ENCODE measurements at regions not wholly inside any gene's neighbourhood (a gene's known extent, or its start where the extent isn't known, plus 50 kb on each side); places are given as distances from the start of the nearest gene placed in this dataset.

DNA sequence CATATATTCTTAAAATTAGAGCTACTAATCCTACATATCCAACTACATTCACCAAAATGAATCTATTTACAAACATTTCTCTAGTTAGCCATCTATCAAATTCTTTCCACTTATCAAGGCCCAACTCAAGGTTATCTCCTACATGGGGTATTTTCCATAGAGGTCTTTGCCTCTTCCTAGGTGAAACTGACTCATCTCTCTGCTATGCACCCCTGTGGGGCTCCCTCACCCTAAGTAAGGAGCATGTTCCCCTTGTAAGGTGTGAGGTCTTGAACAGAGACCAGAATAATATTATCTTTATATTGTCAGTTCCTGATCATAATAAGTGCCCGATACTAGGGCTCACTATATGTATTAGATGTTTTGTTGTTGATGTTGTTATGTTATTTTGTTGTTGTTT lies 74.6 kb upstream of the TSC22D2 start:
- H2AFZ ChIP-seq (ENCODE audit: low read length) = no peak overlapping the region
- H3K4me1 ChIP-seq (ENCODE audit: low read length) = no peaks in the 10 kb centered on the region
- H3K9me2 ChIP-seq (replicated peaks; ENCODE audit: insufficient read depth, low read length) = no peaks in the 10 kb centered on the region
- no peaks in the 10 kb centered on the region for H3K9me3 ChIP-seq (replicated peaks; ENCODE audit: insufficient read depth, low read length)
- no peaks in the 10 kb centered on the region for H3K79me2 ChIP-seq (ENCODE audit: low read length)
- no peak for TF ChIP-seq EZH2 (optimal IDR thresholded peaks at IDR 0.05; ENCODE audit: low read depth, low read length)
- TF ChIP-seq, protein P1, sequence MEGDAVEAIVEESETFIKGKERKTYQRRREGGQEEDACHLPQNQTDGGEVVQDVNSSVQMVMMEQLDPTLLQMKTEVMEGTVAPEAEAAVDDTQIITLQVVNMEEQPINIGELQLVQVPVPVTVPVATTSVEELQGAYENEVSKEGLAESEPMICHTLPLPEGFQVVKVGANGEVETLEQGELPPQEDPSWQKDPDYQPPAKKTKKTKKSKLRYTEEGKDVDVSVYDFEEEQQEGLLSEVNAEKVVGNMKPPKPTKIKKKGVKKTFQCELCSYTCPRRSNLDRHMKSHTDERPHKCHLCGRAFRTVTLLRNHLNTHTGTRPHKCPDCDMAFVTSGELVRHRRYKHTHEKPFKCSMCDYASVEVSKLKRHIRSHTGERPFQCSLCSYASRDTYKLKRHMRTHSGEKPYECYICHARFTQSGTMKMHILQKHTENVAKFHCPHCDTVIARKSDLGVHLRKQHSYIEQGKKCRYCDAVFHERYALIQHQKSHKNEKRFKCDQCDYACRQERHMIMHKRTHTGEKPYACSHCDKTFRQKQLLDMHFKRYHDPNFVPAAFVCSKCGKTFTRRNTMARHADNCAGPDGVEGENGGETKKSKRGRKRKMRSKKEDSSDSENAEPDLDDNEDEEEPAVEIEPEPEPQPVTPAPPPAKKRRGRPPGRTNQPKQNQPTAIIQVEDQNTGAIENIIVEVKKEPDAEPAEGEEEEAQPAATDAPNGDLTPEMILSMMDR (IDR thresholded peaks at IDR 0.05; ENCODE audit: low read length) = no peak
- TF ChIP-seq EZH2phosphoT487 (IDR thresholded peaks at IDR 0.05; ENCODE audit: low read length) = no peak
- H3K9ac ChIP-seq (ENCODE audit: low read length) = no peak overlapping the region
- H3K4me2 ChIP-seq (ENCODE audit: low read depth, low read length) = no peak overlapping the region
- no peak overlapping the region for H3K4me3 ChIP-seq (ENCODE audit: low read length)
- no peaks in the 10 kb centered on the region for H3K27me3 ChIP-seq (replicated peaks; ENCODE audit: insufficient read depth, low read length)
- no peak overlapping the region for H3K27ac ChIP-seq (ENCODE audit: low read length)
- no peak for DNase-seq
- H4K20me1 ChIP-seq (ENCODE audit: insufficient read depth, low read length) = no peaks in the 10 kb centered on the region
- no peaks in the 10 kb centered on the region for H3F3A ChIP-seq (ENCODE audit: insufficient read depth, low read length)
- H3K36me3 ChIP-seq (replicated peaks; ENCODE audit: insufficient read depth, low read length) = no peaks in the 10 kb centered on the region

DNA sequence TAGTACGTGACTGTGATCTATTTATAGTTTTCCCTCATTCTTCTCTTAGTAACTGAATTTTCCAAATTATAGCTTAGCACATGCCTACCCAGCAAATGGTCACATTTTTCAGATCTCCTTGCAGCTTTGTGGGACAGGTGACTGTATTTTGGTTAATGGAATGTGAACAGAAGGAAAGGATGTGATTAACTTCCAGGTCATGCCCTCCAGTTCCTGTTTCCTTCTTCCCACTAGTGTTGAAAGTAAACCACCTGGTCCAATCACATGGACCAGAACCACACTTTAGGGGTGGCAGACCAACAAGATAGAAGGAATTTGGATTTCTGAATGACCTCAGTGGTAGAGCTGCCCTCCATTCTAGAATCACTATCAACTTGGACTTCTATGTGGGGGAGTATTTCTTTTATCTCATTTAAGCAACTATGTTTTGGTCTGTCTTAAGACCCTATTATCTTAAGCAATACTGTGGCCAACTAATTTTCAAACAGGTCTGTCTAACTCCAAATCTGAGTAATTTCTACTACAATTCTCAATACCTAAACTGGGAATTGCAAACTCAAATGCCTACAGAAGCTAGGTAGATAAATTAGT lies 76.0 kb upstream of the TSC22D2 start:
- no peak overlapping the region for H2AFZ ChIP-seq (ENCODE audit: low read length)
- no peak overlapping the region for H3K4me3 ChIP-seq (ENCODE audit: low read length)
- H3K4me2 ChIP-seq (ENCODE audit: low read depth, low read length) = no peak overlapping the region
- no peak for DNase-seq
- no peak for TF ChIP-seq EZH2 (optimal IDR thresholded peaks at IDR 0.05; ENCODE audit: low read depth, low read length)
- TF ChIP-seq EZH2phosphoT487 (IDR thresholded peaks at IDR 0.05; ENCODE audit: low read length) = no peak
- TF ChIP-seq, protein P1 (IDR thresholded peaks at IDR 0.05; ENCODE audit: low read length) = no peak
- H3K4me1 ChIP-seq (ENCODE audit: low read length) = no peaks in the 10 kb centered on the region
- H3K36me3 ChIP-seq (replicated peaks; ENCODE audit: insufficient read depth, low read length) = no peaks in the 10 kb centered on the region
- no peak overlapping the region for H3K9ac ChIP-seq (ENCODE audit: low read length)
- no peak overlapping the region for H3K27ac ChIP-seq (ENCODE audit: low read length)
- no peaks in the 10 kb centered on the region for H3K9me2 ChIP-seq (replicated peaks; ENCODE audit: insufficient read depth, low read length)
- no peaks in the 10 kb centered on the region for H3F3A ChIP-seq (ENCODE audit: insufficient read depth, low read length)
- H4K20me1 ChIP-seq (ENCODE audit: insufficient read depth, low read length) = no peaks in the 10 kb centered on the region
- H3K27me3 ChIP-seq (replicated peaks; ENCODE audit: insufficient read depth, low read length) = no peaks in the 10 kb centered on the region
- no peaks in the 10 kb centered on the region for H3K79me2 ChIP-seq (ENCODE audit: low read length)
- H3K9me3 ChIP-seq (replicated peaks; ENCODE audit: insufficient read depth, low read length) = no peaks in the 10 kb centered on the region

DNA sequence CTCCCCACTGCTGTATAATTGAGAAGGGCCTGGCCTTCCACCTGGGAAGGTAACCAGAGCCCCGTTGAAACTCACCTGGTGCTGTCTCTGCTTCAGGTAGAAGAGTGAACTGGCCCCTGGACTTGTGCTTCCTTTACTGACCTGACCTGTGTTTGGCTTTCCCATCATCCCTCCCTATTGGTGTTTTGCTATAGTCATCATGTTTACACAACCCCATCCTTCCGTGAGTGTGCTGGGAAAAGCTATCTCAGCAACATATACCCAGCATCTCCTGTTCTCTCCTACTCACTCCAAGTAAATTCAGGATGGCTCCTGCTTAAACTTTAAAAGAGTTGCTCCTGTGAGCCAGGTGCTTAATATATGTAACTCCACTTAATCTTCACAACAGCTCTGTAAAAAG lies 77.2 kb upstream of the TSC22D2 start:
- H3K4me3 ChIP-seq (ENCODE audit: low read length) = no peak overlapping the region
- H3K4me2 ChIP-seq (ENCODE audit: low read depth, low read length) = no peak overlapping the region
- H3K27ac ChIP-seq (ENCODE audit: low read length) = no peak overlapping the region
- H2AFZ ChIP-seq (ENCODE audit: low read length) = no peak overlapping the region
- H3K9ac ChIP-seq (ENCODE audit: low read length) = no peak overlapping the region
- H3K9me2 ChIP-seq (replicated peaks; ENCODE audit: insufficient read depth, low read length) = no peaks in the 10 kb centered on the region
- H4K20me1 ChIP-seq (ENCODE audit: insufficient read depth, low read length) = no peaks in the 10 kb centered on the region
- H3K79me2 ChIP-seq (ENCODE audit: low read length) = no peaks in the 10 kb centered on the region
- H3K36me3 ChIP-seq (replicated peaks; ENCODE audit: insufficient read depth, low read length) = no peaks in the 10 kb centered on the region
- H3K9me3 ChIP-seq (replicated peaks; ENCODE audit: insufficient read depth, low read length) = no peaks in the 10 kb centered on the region
- DNase-seq = no peak
- no peaks in the 10 kb centered on the region for H3K27me3 ChIP-seq (replicated peaks; ENCODE audit: insufficient read depth, low read length)
- H3K4me1 ChIP-seq (ENCODE audit: low read length) = no peaks in the 10 kb centered on the region
- H3F3A ChIP-seq (ENCODE audit: insufficient read depth, low read length) = no peaks in the 10 kb centered on the region
- no peak for TF ChIP-seq EZH2phosphoT487 (IDR thresholded peaks at IDR 0.05; ENCODE audit: low read length)
- TF ChIP-seq EZH2 (optimal IDR thresholded peaks at IDR 0.05; ENCODE audit: low read depth, low read length) = no peak
- TF ChIP-seq, protein P1 (IDR thresholded peaks at IDR 0.05; ENCODE audit: low read length) = no peak
